HG02981 (cell line): ENCODE measurements at regions not wholly inside any gene's neighbourhood (a gene's known extent, or its start where the extent isn't known, plus 50 kb on each side); places are given as distances from the start of the nearest gene placed in this dataset.
"Not testable (repeated sequence)": the region's sequence is repeated elsewhere in the genome, so short reads cannot be mapped to it uniquely, and the experiment has no call there.

Experiments used
- ATAC-seq: cut with Tn5 transposase; IDR thresholded peaks from one replicate; pipeline ENCODE4 v1.9.1; 2021; ENCODE audit warnings: mild to moderate bottlenecking, moderate library complexity; ENCODE audit not compliant: unreplicated experiment

DNA sequence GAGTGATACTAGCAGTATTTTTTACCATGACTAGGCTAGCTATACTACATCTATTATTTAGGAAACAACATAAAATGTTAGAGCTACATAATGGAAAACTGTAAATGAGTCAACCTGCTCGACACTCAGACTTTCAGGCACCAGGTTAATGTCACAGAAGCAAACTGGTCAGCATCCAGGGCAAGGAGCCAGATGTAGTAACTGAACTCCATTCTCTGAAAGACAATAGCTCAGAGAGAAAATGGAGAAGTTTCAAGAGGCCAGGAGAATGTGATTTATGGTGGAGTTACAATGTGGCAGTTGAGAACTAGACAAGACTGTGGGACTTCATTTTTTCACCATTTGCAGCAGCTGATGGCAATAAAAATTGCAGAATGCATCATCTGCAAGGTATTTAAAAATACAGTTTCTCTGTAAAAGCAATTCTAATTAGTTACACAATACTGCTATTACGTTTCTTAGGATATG, 342.7 kb upstream of the PABPC4L start:
- no peak for ATAC-seq

DNA sequence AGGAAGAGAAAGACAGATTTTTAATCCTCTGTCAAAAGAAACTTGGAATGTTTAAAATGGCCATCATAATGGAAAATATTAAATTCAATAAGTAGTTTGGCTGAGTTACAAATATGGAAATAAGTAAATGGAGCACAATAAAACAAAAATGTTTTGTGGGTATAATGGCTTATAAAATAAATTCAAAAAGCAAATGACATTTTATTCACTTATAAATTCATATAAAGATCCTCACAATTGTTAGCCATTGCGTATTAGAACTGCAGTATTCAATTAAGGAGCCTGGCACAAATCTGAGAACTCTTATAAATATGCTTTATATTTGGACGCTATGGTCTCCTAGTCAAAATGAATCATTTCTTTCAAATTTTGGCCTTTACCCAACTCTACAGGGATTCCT, 339.0 kb upstream of the PABPC4L start:
- no peak for ATAC-seq

DNA sequence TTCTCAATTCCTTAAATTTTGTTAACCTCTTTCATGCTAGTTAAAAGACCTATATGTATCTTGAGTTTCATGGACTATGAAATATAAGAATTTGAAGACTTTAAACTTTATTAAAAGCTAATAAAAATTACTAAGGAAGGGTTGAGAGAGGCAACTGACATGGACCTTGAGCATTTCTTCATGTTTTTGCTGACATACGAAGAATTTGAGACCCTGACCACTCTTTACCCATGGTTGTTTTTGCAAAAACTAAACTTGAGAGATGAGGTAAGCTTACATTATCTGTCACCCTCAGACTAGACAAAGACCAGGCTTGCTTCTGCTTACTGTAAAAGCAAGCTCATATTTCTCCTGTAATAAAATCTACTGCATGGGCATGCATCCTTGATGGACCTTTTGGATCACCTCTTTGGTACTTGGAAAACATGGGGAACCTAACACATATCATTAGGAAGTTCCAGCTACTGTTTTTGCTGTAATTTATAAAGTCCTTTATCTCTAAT, 338.2 kb upstream of the PABPC4L start:
- ATAC-seq = no peak

DNA sequence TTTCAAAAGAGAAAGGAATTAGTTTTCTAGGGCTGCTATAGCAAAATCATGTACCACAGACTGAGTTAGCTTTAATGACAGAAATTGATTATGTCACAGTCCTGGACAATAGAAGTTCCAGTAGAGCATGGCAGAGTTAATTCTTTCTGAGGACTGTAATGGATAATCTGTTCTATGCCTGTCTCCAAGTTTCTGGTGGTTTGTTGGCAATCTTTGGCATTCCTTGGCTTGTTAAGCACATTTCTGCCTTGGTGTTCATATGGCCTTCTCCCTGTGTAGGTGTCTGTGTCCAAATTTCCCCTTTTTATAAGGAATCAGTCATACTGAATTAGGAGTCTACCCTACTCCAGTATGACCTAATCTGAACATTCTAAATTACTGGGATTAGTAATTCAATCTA, 336.1 kb upstream of the PABPC4L start:
- no peak for ATAC-seq

DNA sequence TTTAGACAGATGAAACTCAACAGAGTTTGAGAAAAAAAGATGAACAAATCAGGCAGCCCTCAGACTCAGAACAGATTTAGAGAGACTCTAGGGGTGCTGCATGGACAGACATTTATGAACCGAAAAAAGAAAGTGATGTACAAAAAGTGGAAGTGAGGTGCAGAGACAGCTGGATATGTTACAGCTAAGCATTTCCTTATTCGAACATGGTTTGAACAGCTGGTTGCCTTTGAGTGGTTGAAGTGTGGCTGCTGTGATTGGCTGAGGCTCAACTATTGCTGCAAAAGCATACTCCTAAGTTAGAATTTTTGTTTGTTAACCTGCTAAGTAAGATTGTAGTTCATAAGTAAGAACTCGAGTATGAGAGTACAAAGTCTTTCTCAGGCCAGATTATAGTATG, 331.5 kb upstream of the PABPC4L start:
- ATAC-seq = peak; percentile 57

DNA sequence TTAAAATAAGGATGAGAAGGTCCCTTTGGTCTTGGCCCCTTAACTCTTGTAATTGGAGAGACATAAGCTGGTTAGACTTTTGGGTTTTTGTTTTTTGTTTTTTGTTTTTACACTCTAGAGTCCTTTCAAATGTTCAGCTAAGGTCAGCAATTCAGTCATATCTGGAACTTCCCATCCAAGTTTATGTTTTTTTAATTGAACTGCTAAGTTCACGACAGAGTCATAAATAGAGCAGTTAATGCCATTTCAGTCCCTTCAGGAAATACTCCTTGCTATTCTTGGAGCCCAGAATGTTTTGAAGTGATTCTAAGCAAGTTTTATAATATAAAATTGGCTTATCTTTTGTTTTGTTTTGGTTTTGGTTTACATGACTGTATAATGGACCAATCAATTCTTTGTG, 329.4 kb upstream of the PABPC4L start:
- no peak for ATAC-seq

DNA sequence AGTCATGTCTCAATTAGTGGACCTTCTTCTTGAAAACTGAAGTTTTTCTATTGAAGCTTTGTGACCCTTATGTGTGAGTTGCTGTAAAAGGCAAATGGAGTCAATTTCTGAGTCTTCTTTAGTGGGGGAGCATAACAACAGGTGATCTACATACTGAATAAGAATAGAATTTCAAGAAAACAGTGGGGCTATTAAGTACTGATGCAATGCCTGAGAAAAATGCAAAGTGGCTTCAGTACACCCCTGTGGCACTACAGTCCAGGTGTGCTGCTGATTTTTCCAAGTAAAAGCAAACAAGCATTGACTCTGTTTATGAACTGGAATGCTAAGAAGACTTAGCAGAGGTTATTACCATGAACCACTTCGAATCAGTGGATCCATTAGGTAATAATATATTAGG, 328.0 kb upstream of the PABPC4L start:
- no peak for ATAC-seq

DNA sequence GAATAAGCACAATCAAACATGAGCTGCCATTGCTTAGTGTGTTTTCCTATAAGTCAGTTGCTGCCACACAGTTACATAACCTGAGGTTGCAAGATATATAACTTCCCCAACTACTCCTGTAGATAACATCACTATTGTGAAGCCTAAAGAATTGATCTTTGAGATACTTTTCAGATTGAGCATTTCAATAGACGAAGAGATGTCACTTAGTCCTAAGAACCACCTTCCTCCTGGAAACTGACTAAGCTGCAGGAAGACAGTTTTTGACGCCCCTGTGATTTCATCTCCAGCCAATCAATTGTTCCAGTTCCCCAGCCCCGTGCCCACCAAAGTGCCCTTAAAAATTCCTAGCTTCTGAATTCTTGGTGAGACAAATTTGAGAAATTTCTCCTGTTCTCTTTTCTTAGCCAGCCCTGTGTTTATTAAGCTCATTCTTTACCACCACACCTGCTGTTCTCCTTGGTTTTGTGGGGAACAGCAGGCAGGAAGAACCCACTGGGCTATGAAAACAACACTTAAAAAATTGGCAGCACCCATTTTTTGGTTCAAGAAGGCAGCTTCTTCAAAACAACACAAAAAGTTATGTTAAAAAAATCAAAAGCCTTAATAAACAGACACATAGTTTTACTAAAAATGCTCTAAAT, 317.1 kb upstream of the PABPC4L start:
- ATAC-seq = no peak

DNA sequence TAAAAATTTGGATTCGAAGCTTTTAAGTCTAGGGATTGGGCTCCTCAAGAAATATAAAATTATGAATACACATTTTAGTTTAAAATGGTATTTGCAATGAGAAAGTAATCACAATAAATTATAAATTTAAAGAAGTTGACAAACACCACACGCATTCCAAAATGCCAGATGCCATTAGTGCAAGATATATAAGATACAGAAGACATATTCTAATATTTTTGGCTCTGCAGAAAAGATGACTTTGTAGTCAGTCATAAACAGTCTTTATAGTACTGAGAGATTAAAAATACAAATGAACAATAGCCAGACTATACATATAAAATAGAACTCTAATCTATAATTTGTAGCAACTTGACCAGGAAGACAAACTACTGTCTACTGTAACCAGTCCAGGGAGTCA, 309.0 kb upstream of the PABPC4L start:
- ATAC-seq = no peak

DNA sequence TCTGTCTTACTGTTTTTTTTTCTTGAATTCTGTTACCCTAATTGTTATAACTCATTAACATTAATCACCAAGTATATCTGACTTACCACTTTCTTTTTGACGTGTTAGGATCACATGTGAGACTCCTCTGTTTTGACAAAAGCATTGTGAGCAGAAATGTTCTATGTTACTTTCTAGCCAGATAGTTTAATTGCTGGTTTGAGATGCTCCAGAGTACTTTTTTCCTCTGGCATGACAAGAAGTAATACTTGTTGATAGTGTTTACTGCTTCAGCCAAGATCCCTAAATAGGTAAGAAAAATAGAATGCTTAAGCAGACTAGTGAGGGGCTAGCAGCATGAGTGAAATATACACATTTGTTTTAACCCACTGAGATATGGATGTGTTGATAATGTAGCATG, 303.9 kb upstream of the PABPC4L start:
- ATAC-seq = no peak

DNA sequence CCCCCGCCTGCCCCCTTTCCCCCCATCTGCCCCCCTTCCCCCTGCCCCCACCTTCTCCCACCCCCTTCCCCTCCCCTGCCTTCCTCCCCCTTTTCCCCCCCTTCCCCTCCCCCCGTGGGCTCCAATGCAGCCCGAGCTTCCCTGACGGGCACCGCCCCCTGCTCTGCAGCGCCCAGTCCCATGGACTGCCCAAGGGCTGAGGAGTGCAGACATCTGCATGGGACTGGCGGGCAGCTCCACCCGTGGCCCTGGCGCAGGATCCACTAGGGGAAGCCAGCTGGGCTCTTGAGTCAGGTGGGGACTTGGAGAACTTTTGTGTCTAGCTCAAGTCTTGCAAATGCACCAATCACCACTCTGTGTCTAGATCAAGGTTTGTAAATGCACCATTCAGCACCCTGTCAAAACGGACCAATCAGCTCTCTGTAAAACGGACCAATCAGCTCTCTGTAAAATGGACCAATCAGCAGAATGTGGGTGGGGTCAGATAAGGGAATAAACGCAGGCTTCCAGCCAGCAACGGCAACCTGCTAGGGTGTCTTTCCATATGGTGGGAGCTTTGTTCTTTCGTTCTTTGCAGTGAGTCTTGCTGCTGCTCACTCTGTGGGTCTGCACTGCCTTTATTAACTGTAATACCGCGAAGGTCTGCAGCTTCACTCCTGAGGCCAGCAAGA, 300.5 kb upstream of the PABPC4L start:
- ATAC-seq = no peak

DNA sequence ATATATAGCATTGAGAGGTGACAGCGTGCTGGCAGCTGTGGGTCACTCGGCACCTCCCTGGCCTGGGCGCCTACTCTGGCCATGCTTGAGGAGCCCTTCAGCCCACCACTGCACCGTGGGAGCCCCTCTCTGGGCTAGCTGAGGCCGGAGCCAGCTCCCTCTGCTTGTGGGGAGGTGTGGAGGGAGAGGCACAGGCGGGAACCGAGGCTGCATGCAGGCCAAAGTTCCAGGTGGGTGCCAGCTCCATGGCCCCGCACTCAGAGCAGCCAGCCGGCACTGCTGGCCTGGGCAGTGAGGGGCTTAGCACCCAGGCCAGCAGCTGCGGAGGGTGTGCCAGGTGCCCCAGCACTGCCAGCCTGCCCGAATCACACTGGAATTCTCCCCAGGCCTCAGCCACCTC, 299.9 kb upstream of the PABPC4L start:
- not testable (repeated sequence) for ATAC-seq

DNA sequence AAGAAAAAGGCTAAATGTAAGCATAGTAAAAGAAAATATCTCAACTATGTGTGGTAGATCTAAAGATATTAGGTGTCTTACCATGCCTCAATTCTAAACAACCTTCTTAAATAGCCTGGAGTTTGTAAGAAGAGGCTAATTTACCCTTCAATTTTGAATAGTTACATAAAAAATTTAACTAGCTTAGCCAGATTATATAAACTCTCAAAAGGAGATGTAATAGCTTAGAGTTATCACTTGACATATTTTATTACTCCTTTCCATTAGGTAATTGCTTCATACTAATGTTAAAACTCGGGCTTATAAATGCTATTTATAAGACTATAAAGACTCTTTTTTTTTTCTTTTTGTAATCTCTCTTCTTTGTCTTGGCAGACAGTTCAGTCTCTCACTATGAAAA, 297.5 kb upstream of the PABPC4L start:
- ATAC-seq = no peak

DNA sequence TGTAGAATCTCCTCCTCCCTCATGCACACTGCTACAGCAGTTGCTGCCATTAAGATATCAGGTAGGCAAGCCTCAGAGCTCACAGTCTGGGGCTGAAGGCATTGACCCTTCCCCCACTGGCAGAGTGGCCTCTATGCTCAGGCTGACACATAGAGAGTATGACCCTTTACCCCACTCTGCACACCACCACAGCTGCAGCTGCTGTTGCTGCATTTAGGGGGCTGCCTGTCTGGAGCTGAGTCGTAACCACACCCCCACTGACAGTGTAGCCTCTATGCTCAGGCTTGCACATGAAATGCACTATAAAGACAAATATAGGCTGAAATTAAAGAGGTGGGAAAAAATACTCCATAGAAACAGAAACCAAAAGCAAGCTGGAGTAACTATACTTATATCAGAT, 289.3 kb upstream of the PABPC4L start:
- ATAC-seq = no peak

DNA sequence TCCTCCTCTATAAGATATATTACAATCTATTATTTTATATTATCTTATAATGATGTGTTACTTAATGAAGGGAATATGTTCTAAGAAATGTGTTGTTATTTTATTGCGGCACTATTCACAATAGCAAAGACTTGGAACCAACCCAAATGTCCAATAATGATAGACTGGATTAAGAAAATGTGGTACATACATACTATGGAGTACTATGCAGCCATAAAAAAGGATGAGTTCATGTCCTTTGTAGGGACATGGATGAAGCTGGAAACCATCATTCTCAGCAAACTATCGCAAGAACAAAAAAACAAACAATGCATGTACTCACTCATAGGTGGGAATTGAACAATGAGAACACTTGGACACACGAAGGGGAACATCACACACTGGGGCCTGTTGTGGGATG, 281.9 kb upstream of the PABPC4L start:
- ATAC-seq = not testable (repeated sequence)

DNA sequence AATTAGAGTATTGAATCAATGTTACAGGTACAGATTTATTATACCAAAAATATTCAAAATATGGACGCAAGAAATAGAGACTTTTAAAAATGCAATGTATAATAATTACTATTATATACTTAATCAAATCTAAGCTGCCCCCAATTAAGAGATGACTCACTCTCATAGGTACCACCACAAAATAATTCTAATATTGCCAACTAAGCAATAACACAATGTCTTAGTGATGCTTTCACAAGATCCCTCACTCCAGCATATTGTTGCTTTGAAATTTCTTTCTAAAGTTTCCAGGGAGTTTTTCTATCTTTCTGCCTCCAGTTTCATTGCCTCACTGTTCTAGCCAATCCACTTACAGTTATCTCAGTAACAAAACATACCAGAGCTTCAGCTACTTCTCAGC, 270.0 kb upstream of the PABPC4L start:
- ATAC-seq = no peak

DNA sequence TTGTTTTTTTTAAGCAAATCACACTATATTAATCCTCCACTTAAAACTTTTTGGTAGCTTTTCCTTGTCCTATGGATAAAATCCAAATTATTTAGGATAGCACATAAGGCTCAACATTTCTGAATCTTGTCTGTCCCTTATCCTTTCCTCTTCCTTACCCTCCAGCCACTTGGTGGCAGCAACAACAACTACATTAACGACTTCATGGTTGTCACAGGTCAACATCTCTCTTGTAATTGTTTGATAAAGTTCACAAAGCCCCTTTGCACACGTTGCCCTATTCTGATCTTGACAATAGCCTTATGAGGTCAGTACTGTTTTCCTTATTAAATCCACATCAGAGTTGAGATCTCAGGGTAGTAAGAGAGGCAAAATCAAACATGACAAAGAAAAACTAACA, 269.0 kb upstream of the PABPC4L start:
- ATAC-seq = no peak

DNA sequence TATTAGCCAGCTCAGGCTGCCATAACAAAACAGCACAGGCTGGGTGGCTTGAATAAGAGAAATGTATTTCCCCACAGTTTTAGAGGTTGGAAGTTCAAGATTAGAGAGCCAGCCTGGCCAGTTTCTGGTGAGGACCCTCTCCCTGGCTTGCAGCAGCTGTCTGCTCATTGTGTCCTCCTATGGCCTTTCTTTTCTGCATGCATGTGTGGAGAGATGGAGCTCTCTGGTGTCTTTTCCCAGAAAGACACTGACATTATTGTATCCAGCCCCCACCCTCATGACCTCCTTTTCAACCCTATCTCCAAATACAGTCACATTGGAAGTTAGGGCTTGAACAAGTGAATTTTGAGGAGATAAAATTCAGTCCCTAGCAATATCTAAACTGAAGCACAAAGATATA, 263.8 kb upstream of the PABPC4L start:
- no peak for ATAC-seq

DNA sequence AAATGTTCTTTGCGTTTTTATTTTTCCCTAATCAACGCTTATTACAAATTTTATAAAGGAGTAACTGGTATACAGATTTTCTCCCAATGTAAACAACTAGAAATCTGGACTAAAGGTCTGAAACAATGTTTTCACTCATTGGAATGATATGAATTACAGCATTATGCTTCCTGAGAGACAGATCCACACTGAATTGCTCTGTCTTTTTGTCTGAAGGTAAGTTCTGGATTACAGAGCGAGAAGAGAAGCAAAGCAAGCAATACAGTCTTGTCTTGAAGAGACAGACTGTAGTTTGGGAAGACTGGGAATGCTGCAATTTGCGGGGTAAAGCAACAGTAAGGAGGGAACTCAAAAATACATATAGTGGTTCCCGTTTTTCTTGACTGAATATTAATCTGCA, 262.2 kb upstream of the PABPC4L start:
- no peak for ATAC-seq

DNA sequence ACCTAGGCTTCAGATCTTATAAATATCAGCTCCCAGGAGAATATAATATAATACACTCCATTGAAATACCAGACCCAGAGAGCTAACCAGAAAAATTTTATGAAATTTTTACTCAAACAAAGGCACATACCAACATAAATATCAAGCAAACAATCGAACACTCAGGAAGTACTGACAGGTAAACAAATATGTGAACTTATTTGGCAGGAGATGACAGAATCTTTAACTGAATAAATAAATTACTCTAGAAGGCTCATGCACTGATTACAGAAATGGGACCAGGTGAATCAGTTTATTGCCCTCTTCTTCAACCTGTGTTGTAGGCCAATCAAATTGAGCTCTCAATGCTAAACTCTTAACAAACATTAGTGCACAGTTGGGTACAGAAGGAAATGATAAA, 225.2 kb upstream of the PABPC4L start:
- ATAC-seq = no peak

DNA sequence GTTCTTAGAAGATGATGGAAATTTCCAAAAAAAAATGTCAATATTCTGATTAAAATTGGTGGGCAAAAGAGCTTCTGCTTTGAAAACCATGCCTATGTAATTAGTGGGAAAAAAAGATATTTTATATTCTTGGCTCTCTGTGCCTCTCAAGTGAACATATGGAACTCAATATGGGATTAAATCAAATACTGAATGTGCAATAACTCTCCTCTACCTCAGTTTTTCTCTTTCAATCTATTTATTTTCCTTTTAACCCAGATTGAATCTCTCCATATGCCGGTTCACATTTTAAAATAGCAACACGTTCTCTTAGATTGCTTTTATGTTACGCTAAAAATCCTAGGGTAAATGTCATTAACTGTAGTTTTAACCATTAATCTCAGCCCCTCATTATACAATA, 224.2 kb upstream of the PABPC4L start:
- ATAC-seq = no peak

DNA sequence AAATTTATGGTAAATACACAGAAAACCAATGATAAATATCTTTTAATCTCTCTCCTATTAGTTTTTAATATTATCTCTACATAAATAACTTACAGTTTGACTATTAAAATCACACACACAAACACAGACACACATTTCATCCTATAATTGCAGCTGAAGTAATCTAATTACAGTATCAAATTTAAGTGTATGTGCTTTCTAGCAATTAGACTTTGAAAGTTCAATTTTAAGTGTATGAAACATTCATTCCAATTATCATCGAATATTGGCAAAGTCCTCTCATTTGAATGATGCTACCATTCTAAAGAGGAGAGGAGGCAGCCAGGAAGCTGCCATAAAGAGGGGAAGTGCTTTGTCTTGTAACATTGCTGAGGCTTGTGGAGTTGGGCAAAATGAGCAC, 221.2 kb upstream of the PABPC4L start:
- no peak for ATAC-seq

DNA sequence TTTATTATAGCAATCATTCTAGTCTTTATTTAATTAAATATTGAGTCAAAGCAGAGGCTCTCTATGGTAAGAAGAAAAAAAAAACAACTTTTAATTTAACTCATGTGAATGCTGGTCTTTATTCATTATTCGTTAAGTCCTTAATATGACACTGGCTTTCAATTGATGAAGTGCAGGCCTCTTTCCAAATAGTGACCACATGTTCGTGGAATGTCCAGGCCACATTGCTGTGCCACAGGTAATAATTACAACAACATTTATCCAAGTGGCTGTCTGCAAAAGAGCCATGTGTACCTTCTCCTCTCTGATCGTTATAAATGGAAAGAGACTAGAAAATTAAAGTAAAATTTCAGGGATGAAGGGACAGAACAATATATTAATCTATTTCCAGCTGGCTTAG, 220.1 kb upstream of the PABPC4L start:
- ATAC-seq = no peak
